Coronary artery (tissue), 2 donors: ENCODE measurements at regions not wholly inside any gene's neighbourhood (a gene's known extent, or its start where the extent isn't known, plus 50 kb on each side); places are given as distances from the start of the nearest gene placed in this dataset.

Source experiments
- DNase-seq: peaks from one replicate; pipeline ENCODE4 v3.0.0-alpha.2; 2017; ENCODE audit warnings: low spot score
- H3K27ac ChIP-seq, 2 donors: fragments of 200-600 bp; sonication (generic); one replicate each; pipeline ENCODE4 v1.5.1; 2016 to 2019
- H3K4me3 ChIP-seq: fragments of 200-600 bp; sonication (generic); 2 replicates; pipeline ENCODE4 v1.5.1; 2016; ENCODE audit warnings: mild to moderate bottlenecking, moderate library complexity
- CTCF ChIP-seq: fragments of 200-600 bp; sonication (generic); IDR thresholded peaks from one replicate; pipeline ENCODE4 v1.5.1; 2019; ENCODE audit warnings: antibody characterized with exemption

- no peak for TF ChIP-seq CTCF
- H3K4me3 ChIP-seq = no peak overlapping the region
- H3K27ac ChIP-seq = no peak overlapping the region
- DNase-seq = no peak
Observed at GRCh38 chr7:68313806-68314205, 1284.5 kb upstream of the AUTS2 start.

GRCh38 chr7:68314208-68314607, 1284.1 kb upstream of the AUTS2 start:
- no peak overlapping the region for H3K4me3 ChIP-seq
- DNase-seq = no peak
- H3K27ac ChIP-seq = no peak overlapping the region
- TF ChIP-seq CTCF = no peak

GRCh38 chr7:68317476-68317875, 1280.8 kb upstream of the AUTS2 start:
- no peak for TF ChIP-seq CTCF
- no peak overlapping the region for H3K4me3 ChIP-seq
- DNase-seq = no peak
- H3K27ac ChIP-seq = no peak overlapping the region

- TF ChIP-seq CTCF = no peak
- no peak for DNase-seq
- H3K4me3 ChIP-seq = no peak overlapping the region
- H3K27ac ChIP-seq = no peak overlapping the region
Observed at GRCh38 chr7:68319061-68319460, 1279.2 kb upstream of the AUTS2 start.

- TF ChIP-seq CTCF = no peak
- DNase-seq = no peak
- Histone ChIP-seq H3K4me3 (peak overlapping the region; percentile 24), H3K27ac (peak overlapping the region; percentile 47 to 54)
Observed at GRCh38 chr7:68321076-68321639, 1277.1 kb upstream of the AUTS2 start.

GRCh38 chr7:68321776-68322496, 1276.3 kb upstream of the AUTS2 start:
- H3K27ac ChIP-seq = peak overlapping the region in 1 of 2 donors; percentile 54
- peak overlapping the region; percentile 24 for H3K4me3 ChIP-seq
- TF ChIP-seq CTCF = no peak
- no peak for DNase-seq

GRCh38 chr7:68324621-68325020, 1273.7 kb upstream of the AUTS2 start:
- DNase-seq = no peak
- no peak for TF ChIP-seq CTCF

More at GRCh38 chr7:68324621-68325020, 1273.7 kb upstream of the AUTS2 start:
- Histone ChIP-seq H3K27ac (no peak overlapping the region), H3K4me3 (no peak overlapping the region)
